ENCODE measurements at regions not wholly inside any gene's neighbourhood (a gene's known extent, or its start where the extent isn't known, plus 50 kb on each side); places are given as distances from the start of the nearest gene placed in this dataset.

GRCh38 chr13:97878431-97879375, 74.8 kb upstream of the IPO5 start:
- ChIA-PET CTCF (ENCODE audit: low intra/inter-chr PET ratio) (no interaction called here), POLR2A (no interaction called here)
- no TSS peak for BruUV-seq (replicated peaks)
- intact Hi-C loops (cut with micrococcal nuclease), result no loop called here
- no peak overlapping the region for H3K9ac ChIP-seq (ENCODE audit: insufficient read depth in 1 of 2, low read depth in 2 of 2, low read length in 2 of 2)
- no peak overlapping the region for H3K27ac ChIP-seq (ENCODE audit: extremely low read depth, low read depth, low read length)
- H4K20me1 ChIP-seq (replicated peaks; ENCODE audit: control insufficient read depth, insufficient read depth, low read length), result no peaks in the 10 kb centered on the region
- H3K9me1 ChIP-seq (ENCODE audit: control insufficient read depth, insufficient read depth, low read length), result no peaks in the 10 kb centered on the region
- ATAC-seq, result no peak
- H3K4me1 ChIP-seq (replicated peaks in 1 of 2; ENCODE audit: control insufficient read depth in 2 of 2, insufficient read depth in 2 of 2, low read length in 2 of 2), result no peaks in the 10 kb centered on the region; a peak in 1 of 5 replicates
- H3K27me3 ChIP-seq (ENCODE audit: control insufficient read depth in 2 of 2, insufficient read depth in 2 of 2, low read length in 2 of 2), result peaks cover 3 to 5% of the 10 kb centered on the region in 2 experiments; a peak in 2 of 5 replicates
- no peaks in the 10 kb centered on the region for H3K79me2 ChIP-seq (ENCODE audit: control insufficient read depth, insufficient read depth, low read length)
- no peak overlapping the region for H2AFZ ChIP-seq (ENCODE audit: low read depth, low read length)
- no peak overlapping the region for H3K4me3 ChIP-seq
- DNase-seq (ENCODE audit: extremely low read depth in 1 of 4, low spot score in 3 of 4), result no peak
- WGBS (ENCODE audit: insufficient coverage, low coverage, missing lambda C conversion rate), result 0% methylated on average over 8 of the region's 9 CpGs
- TF ChIP-seq CBX1 (IDR thresholded peaks at IDR 0.05; ENCODE audit: low read depth) (no peak), ZNF780A (CRISPR knock-in tag; IDR thresholded peaks at IDR 0.05) (no peak), MECOM (CRISPR knock-in tag; IDR thresholded peaks at IDR 0.05) (no peak), XRCC5 (IDR thresholded peaks at IDR 0.05; ENCODE audit: low read depth, low read length) (no peak), ZNF444 (CRISPR knock-in tag; IDR thresholded peaks at IDR 0.05) (no peak), C11orf30 (IDR thresholded peaks at IDR 0.05; ENCODE audit: low read depth) (no peak), KLF6 (CRISPR knock-in tag; IDR thresholded peaks at IDR 0.05; ENCODE audit: borderline replicate concordance) (no peak), POLR3G (IDR thresholded peaks at IDR 0.05; ENCODE audit: extremely low read depth, insufficient read length, insufficient replicate concordance) (no peak), SLC30A9 (CRISPR knock-in tag; IDR thresholded peaks at IDR 0.05) (no peak), TBL1XR1 (IDR thresholded peaks at IDR 0.05; ENCODE audit: low read length in 2 of 2) (no peak)
- no peak overlapping the region for H3K4me2 ChIP-seq (ENCODE audit: insufficient read depth, low read length)
- no peaks in the 10 kb centered on the region for H3K36me3 ChIP-seq (ENCODE audit: control insufficient read depth, insufficient read depth, low read length)
- no peak for FAIRE-seq
- in situ Hi-C loops (cut with MboI), result no loop called here
- H3K9me3 ChIP-seq (replicated peaks; ENCODE audit: control insufficient read depth, insufficient read depth, low read depth, low read length), result no peaks in the 10 kb centered on the region

Measured in K562 (cell line).